H1 (cell line): ENCODE measurements at regions not wholly inside any gene's neighbourhood (a gene's known extent, or its start where the extent isn't known, plus 50 kb on each side); places are given as distances from the start of the nearest gene placed in this dataset.

ENCODE experiments used
- CTCF ChIA-PET: fragments of 300-600 bp; sonication (Branson Sonifier 250); formaldehyde crosslinking; loops from one replicate; lab custom pipeline; 2021; ENCODE audit not compliant: partially characterized antibody; lab: Charles Lee
- POLR2A ChIA-PET: fragments of 300-600 bp; sonication (Branson Sonifier 250); formaldehyde crosslinking; loops from one replicate; lab custom pipeline; 2021; ENCODE audit warnings: inconsistent platforms; ENCODE audit not compliant: partially characterized antibody; lab: Charles Lee
- DNase-seq, 2 experiments: peaks; one replicate each; pipeline versions ENCODE4 v3.0.0 to v3.0.0-alpha.2; 2010 to 2022; ENCODE audit warnings: low spot score in 2 of 2, low read depth in 1 of 2, mixed read lengths in 1 of 2
- FAIRE-seq: peaks from 2 replicates; lab custom pipeline; 2011; peaks lifted over from hg19 to GRCh38; lab: Jason Lieb, UNC
- H2AFZ ChIP-seq: 2 replicates; pipeline ENCODE4 v1.8.1; 2012; ENCODE audit warnings: low read length, inconsistent platforms
- H2AK5ac ChIP-seq: 2 replicates; pipeline ENCODE4 v1.6.1; 2013; ENCODE audit warnings: low read depth, low read length
- H2BK120ac ChIP-seq: replicated peaks from 2 replicates; pipeline ENCODE3; 2013; ENCODE audit warnings: low read depth, low read length, inconsistent platforms
- H2BK12ac ChIP-seq: 2 replicates; pipeline ENCODE4 v1.6.1; 2013; ENCODE audit warnings: low read depth, low read length
- H2BK15ac ChIP-seq: 2 replicates; pipeline ENCODE4 v1.6.1; 2013; ENCODE audit warnings: low read length
- H2BK20ac ChIP-seq: 2 replicates; pipeline ENCODE4 v1.6.1; 2013; ENCODE audit warnings: low read length
- H2BK5ac ChIP-seq: 2 replicates; pipeline ENCODE4 v1.6.1; 2013; ENCODE audit warnings: low read depth, low read length
- H3K14ac ChIP-seq: 2 replicates; pipeline ENCODE4 v1.6.1; 2013; ENCODE audit warnings: inconsistent platforms; ENCODE audit not compliant: insufficient read length
- H3K18ac ChIP-seq: 2 replicates; pipeline ENCODE4 v1.6.1; 2013; ENCODE audit warnings: low read length; ENCODE audit errors: extremely low read depth
- H3K23ac ChIP-seq: 2 replicates; pipeline ENCODE4 v1.6.1; 2013; ENCODE audit warnings: inconsistent platforms; ENCODE audit not compliant: insufficient read length
- H3K23me2 ChIP-seq: 2 replicates; pipeline ENCODE4 v1.6.1; 2013; ENCODE audit warnings: low read depth, low read length
- H3K27ac ChIP-seq: 2 replicates; pipeline ENCODE4 v1.6.1; 2011; ENCODE audit warnings: low read depth, low read length, inconsistent platforms
- H3K27me3 ChIP-seq, 4 experiments: replicated peaks in 1 of 4; 1 replicate in 1 of 4; 2 replicates in 3 of 4; pipeline versions ENCODE4 v1.6.1 to v1.8.1; 2011 to 2013; ENCODE audit warnings: low read length in 3 of 4, mild to moderate bottlenecking in 3 of 4, inconsistent platforms in 2 of 4, mixed read lengths in 2 of 4, moderate library complexity in 1 of 4; ENCODE audit not compliant: control insufficient read depth in 3 of 4, insufficient read depth in 3 of 4; ENCODE audit errors: extremely low read depth in 1 of 4
- H3K36me3 ChIP-seq, 4 experiments: 2 replicates each; pipeline versions ENCODE4 v1.6.1 to v1.8.1; 2011 to 2013; ENCODE audit warnings: mild to moderate bottlenecking in 4 of 4, low read length in 3 of 4, moderate library complexity in 2 of 4, control low read depth in 1 of 4, inconsistent platforms in 1 of 4; ENCODE audit not compliant: insufficient read depth in 4 of 4, control insufficient read depth in 2 of 4
- H3K4ac ChIP-seq: replicated peaks from 2 replicates; pipeline ENCODE3; 2013; ENCODE audit warnings: low read length, low read depth, mixed read lengths, inconsistent platforms; ENCODE audit not compliant: insufficient read length
- H3K4me1 ChIP-seq, 4 experiments: replicated peaks in 1 of 4; 1 replicate in 1 of 4; 2 replicates in 3 of 4; pipeline versions ENCODE4 v1.6.1 to v1.8.1; 2011 to 2013; ENCODE audit warnings: low read length in 3 of 4, inconsistent platforms in 2 of 4, mixed read lengths in 1 of 4; ENCODE audit not compliant: insufficient read depth in 4 of 4, control insufficient read depth in 3 of 4
- H3K4me2 ChIP-seq, 2 experiments: 2 replicates each; pipeline versions ENCODE4 v1.6.1 to v1.8.1; 2011 to 2013; ENCODE audit warnings: low read depth in 2 of 2, low read length in 2 of 2, control low read depth in 1 of 2, inconsistent platforms in 1 of 2, mild to moderate bottlenecking in 1 of 2; ENCODE audit not compliant: insufficient read depth in 1 of 2
- H3K4me3 ChIP-seq, 4 experiments: fragments of 200-600, 300-600 bp in 1 of 4; sonication (generic), shearing (Covaris generic), sonication (Bioruptor Twin) in 1 of 4; 2 replicates each; pipeline versions ENCODE4 v1.5.1 to v1.8.1; 2011 to 2016; ENCODE audit warnings: low read length in 4 of 4, low read depth in 3 of 4, control low read depth in 2 of 4, inconsistent platforms in 2 of 4, mild to moderate bottlenecking in 2 of 4, mixed read lengths in 1 of 4, moderate library complexity in 1 of 4; ENCODE audit not compliant: insufficient read depth in 2 of 4; ENCODE audit errors: extremely low read depth in 1 of 4
- H3K56ac ChIP-seq: replicated peaks from 2 replicates; pipeline ENCODE3; 2013; ENCODE audit warnings: low read depth, mild to moderate bottlenecking, mixed read lengths, low read length, inconsistent platforms; ENCODE audit not compliant: insufficient read length
- H3K79me1 ChIP-seq: 2 replicates; pipeline ENCODE4 v1.6.1; 2013; ENCODE audit warnings: low read depth, low read length, control low read depth
- H3K79me2 ChIP-seq, 2 experiments: 2 replicates each; pipeline versions ENCODE4 v1.6.1 to v1.8.1; 2012 to 2013; ENCODE audit warnings: low read length in 2 of 2, mild to moderate bottlenecking in 2 of 2, inconsistent platforms in 1 of 2; ENCODE audit not compliant: insufficient read depth in 2 of 2, control insufficient read depth in 1 of 2
- H3K9ac ChIP-seq, 4 experiments: replicated peaks in 1 of 4; 1 replicate in 1 of 4; 2 replicates in 3 of 4; pipeline versions ENCODE4 v1.6.1 to v1.8.1; 2011 to 2013; ENCODE audit warnings: low read depth in 3 of 4, low read length in 3 of 4, control low read depth in 2 of 4, mild to moderate bottlenecking in 2 of 4, moderate library complexity in 2 of 4, inconsistent platforms in 1 of 4; ENCODE audit errors: extremely low read depth in 1 of 4
- H3K9me3 ChIP-seq, 2 experiments: 2 replicates each; pipeline versions ENCODE4 v1.6.1 to v1.8.1; 2012 to 2013; ENCODE audit warnings: mild to moderate bottlenecking in 2 of 2, moderate library complexity in 2 of 2, control low read depth in 1 of 2, inconsistent platforms in 1 of 2, low read depth in 1 of 2, low read length in 1 of 2, mixed read lengths in 1 of 2; ENCODE audit not compliant: insufficient read depth in 2 of 2
- H4K20me1 ChIP-seq, 2 experiments: replicated peaks in 1 of 2; 2 replicates each; pipeline versions ENCODE3 to v1.8.1; 2011 to 2013; ENCODE audit warnings: inconsistent platforms in 2 of 2, low read length in 2 of 2, mild to moderate bottlenecking in 1 of 2; ENCODE audit not compliant: insufficient read depth in 2 of 2, control insufficient read depth in 1 of 2
- H4K5ac ChIP-seq: 2 replicates; pipeline ENCODE4 v1.6.1; 2013; ENCODE audit warnings: low read length, low read depth, mixed read lengths, inconsistent platforms; ENCODE audit not compliant: insufficient read length
- H4K8ac ChIP-seq: 2 replicates; pipeline ENCODE4 v1.8.0; 2013; ENCODE audit warnings: mild to moderate bottlenecking, moderate library complexity, low read length, inconsistent platforms; ENCODE audit not compliant: insufficient read depth; ENCODE audit errors: extremely low read depth
- H4K91ac ChIP-seq: replicated peaks from 2 replicates; pipeline ENCODE3; 2013; ENCODE audit warnings: low read length, mixed read lengths, inconsistent platforms; ENCODE audit not compliant: insufficient read length
- FOSL1 ChIP-seq: IDR thresholded peaks from 2 replicates; pipeline ENCODE4 v1.6.1; 2011; ENCODE audit warnings: mild to moderate bottlenecking, low read depth, low read length, moderate library complexity; ENCODE audit not compliant: insufficient read depth
- GABPA ChIP-seq: IDR thresholded peaks from 2 replicates; pipeline ENCODE4 v1.6.1; 2011; ENCODE audit warnings: mild to moderate bottlenecking, low read length, moderate library complexity, borderline replicate concordance; ENCODE audit not compliant: insufficient read depth
- KDM4A ChIP-seq: IDR thresholded peaks from one replicate; pipeline ENCODE4 v1.7.1; 2012; ENCODE audit warnings: low read depth, mild to moderate bottlenecking, moderate library complexity, low read length, inconsistent platforms; ENCODE audit not compliant: severe bottlenecking
- KDM5A ChIP-seq: fragments of 200-600 bp; IDR thresholded peaks from 2 replicates; pipeline ENCODE4 v1.7.1; 2012; ENCODE audit warnings: mild to moderate bottlenecking, low read length, inconsistent platforms, mixed read lengths
- MAFK ChIP-seq: IDR thresholded peaks from 2 replicates; pipeline ENCODE4 v1.6.1; 2012; ENCODE audit warnings: low read depth, mild to moderate bottlenecking, improper control_type of control experiment, low read length
- SIN3A ChIP-seq, 2 experiments: IDR thresholded peaks in 1 of 2; conservative IDR thresholded peaks in 1 of 2; 2 replicates each; pipeline ENCODE4 v1.6.1; 2011 to 2012; ENCODE audit warnings: low read length in 2 of 2, improper control_type of control experiment in 1 of 2, low read depth in 1 of 2, mild to moderate bottlenecking in 1 of 2
- SRF ChIP-seq: IDR thresholded peaks from 2 replicates; pipeline ENCODE4 v1.6.1; 2011; ENCODE audit warnings: mild to moderate bottlenecking, low read depth, low read length, moderate library complexity
- TAF1 ChIP-seq: IDR thresholded peaks from 2 replicates; pipeline ENCODE4 v1.6.1; 2011; ENCODE audit warnings: mild to moderate bottlenecking, low read depth, low read length
- TEAD4 ChIP-seq: IDR thresholded peaks from 2 replicates; pipeline ENCODE4 v1.6.1; 2012; ENCODE audit warnings: low read depth, low read length, inconsistent platforms, mixed read lengths
- YY1 ChIP-seq: IDR thresholded peaks from 2 replicates; pipeline ENCODE4 v1.6.1; 2011; ENCODE audit warnings: low read depth, mild to moderate bottlenecking, low read length
- WGBS, 2 experiments: shearing (Covaris generic) in 1 of 2; methylation state at CpG; one replicate each; pipeline versions ENCODE4 v1.1.6 to v1.1.7; 2013 to 2015; ENCODE audit warnings: low lambda C conversion rate in 2 of 2, mixed read lengths in 2 of 2, inconsistent platforms in 1 of 2, low coverage in 1 of 2, missing lambda C conversion rate in 1 of 2; ENCODE audit not compliant: insufficient replicate concordance in 2 of 2, insufficient coverage in 1 of 2, insufficient read length in 1 of 2; ENCODE audit errors: extremely low coverage in 1 of 2, missing lambda C conversion rate in 1 of 2; 5-methylcytosine and 5-hydroxymethylcytosine counted together
- TF ChIP-seq, protein P1 (sequence below): IDR thresholded peaks from 2 replicates; pipeline ENCODE4 v1.6.1; 2011; ENCODE audit warnings: low read length, improper control_type of control experiment
- TF ChIP-seq, protein P2 (sequence below): IDR thresholded peaks from 2 replicates; pipeline ENCODE4 v1.6.1; 2012; ENCODE audit warnings: inconsistent platforms

DNA sequence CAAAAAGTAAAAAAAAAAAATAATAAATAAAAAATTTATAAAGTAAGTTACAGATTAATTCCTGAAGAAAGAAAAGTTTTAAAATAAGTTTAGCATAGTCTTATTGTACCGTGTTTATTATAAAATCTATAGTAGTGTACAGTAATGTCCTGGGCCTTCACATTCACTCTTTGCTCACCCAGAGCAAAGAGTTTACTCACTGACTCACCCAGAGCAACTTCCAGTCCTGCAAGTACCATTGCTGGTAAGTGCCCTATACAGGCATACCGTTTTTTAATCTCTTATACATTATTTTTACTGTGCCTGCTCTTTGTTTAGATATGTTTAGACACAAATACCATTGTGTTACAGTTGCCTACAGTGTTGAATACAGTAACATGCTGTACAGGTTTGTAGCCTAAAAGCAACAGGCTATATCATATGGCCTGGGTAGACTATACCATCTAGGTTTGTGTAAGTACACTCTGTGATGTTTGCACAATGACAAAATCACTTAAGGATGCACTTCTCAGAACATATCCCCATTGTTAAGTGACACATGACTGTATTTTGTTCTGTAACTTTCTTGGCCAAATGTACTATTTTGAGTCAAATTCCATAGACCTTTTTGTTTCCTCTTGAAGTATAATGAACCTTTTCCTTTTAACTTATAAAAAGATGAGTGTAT lies 199.0 kb upstream of the NUDT6 start:
- H3K79me1 ChIP-seq: no peaks in the 10 kb centered on the region
- H3K4me2 ChIP-seq: no peak overlapping the region
- WGBS, 2 experiments: 84% methylated on average over 2 of the region's 2 CpGs; no CpG with 5 or more reads in 1 of the 2 experiments
- H4K5ac ChIP-seq: no peak overlapping the region
- H2BK5ac ChIP-seq: no peak overlapping the region
- no peak overlapping the region for H3K23ac ChIP-seq
- H2AK5ac ChIP-seq: no peak overlapping the region
- H3K27me3 ChIP-seq: no peaks in the 10 kb centered on the region
- no peak for DNase-seq
- H3K79me2 ChIP-seq: no peaks in the 10 kb centered on the region
- H4K8ac ChIP-seq: no peak overlapping the region
- no peak overlapping the region for H3K27ac ChIP-seq
- no peak for FAIRE-seq
- no peak overlapping the region for H3K18ac ChIP-seq
- no peaks in the 10 kb centered on the region for H3K4me1 ChIP-seq
- no peak overlapping the region for H2BK12ac ChIP-seq
- no peak overlapping the region for H4K91ac ChIP-seq
- H3K36me3 ChIP-seq: no peaks in the 10 kb centered on the region
- H3K23me2 ChIP-seq: no peaks in the 10 kb centered on the region
- H3K4me3 ChIP-seq: no peak overlapping the region
- H3K9ac ChIP-seq: no peak overlapping the region
- no peak overlapping the region for H2BK120ac ChIP-seq
- H2AFZ ChIP-seq: no peak overlapping the region
- H3K9me3 ChIP-seq: no peaks in the 10 kb centered on the region
- no peak overlapping the region for H3K56ac ChIP-seq
- H2BK15ac ChIP-seq: no peak overlapping the region
- ChIA-PET CTCF (interaction anchor here (0.6 to 1.2 kb wide), 3 partner anchors 20 to 24 kb away, joined by 3 to 4 read pairs (median 3); no protein-coding TSS in a partner anchor), POLR2A (no interaction called here)
- H2BK20ac ChIP-seq: no peak overlapping the region
- H3K4ac ChIP-seq: no peak overlapping the region
- H4K20me1 ChIP-seq: no peaks in the 10 kb centered on the region
- H3K14ac ChIP-seq: no peak overlapping the region
- TF ChIP-seq TAF1 (no peak), GABPA (no peak), MAFK (no peak), TEAD4 (no peak), YY1 (no peak), SRF (no peak), KDM4A (no peak), KDM5A (no peak), FOSL1 (no peak), SIN3A (conservative IDR thresholded peaks at IDR 0.05 in 1 of 2, IDR thresholded peaks at IDR 0.05 in 1 of 2; ENCODE audit: low read depth in 1 of 2, low read length in 2 of 2) (no peak)
- TF ChIP-seq, protein P1, sequence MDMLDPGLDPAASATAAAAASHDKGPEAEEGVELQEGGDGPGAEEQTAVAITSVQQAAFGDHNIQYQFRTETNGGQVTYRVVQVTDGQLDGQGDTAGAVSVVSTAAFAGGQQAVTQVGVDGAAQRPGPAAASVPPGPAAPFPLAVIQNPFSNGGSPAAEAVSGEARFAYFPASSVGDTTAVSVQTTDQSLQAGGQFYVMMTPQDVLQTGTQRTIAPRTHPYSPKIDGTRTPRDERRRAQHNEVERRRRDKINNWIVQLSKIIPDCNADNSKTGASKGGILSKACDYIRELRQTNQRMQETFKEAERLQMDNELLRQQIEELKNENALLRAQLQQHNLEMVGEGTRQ: no peak
- TF ChIP-seq, protein P2, sequence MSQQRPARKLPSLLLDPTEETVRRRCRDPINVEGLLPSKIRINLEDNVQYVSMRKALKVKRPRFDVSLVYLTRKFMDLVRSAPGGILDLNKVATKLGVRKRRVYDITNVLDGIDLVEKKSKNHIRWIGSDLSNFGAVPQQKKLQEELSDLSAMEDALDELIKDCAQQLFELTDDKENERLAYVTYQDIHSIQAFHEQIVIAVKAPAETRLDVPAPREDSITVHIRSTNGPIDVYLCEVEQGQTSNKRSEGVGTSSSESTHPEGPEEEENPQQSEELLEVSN: no peak
